Fibroblast of villous mesenchyme (primary cell): ENCODE measurements at regions not wholly inside any gene's neighbourhood (a gene's known extent, or its start where the extent isn't known, plus 50 kb on each side); places are given as distances from the start of the nearest gene placed in this dataset.

Experiments
- DNase-seq: peaks from one replicate; pipeline ENCODE4 v3.0.0-alpha.2; 2010; ENCODE audit warnings: low read depth
- H3K4me3 ChIP-seq: 2 replicates; pipeline ENCODE4 v1.5.1; 2011; ENCODE audit warnings: low read depth, mild to moderate bottlenecking, low read length
- TF ChIP-seq, protein P1 (sequence below): IDR thresholded peaks from 2 replicates; pipeline ENCODE4 v1.5.1; 2012; ENCODE audit warnings: low read depth, mild to moderate bottlenecking, low read length; ENCODE audit not compliant: insufficient read depth

DNA sequence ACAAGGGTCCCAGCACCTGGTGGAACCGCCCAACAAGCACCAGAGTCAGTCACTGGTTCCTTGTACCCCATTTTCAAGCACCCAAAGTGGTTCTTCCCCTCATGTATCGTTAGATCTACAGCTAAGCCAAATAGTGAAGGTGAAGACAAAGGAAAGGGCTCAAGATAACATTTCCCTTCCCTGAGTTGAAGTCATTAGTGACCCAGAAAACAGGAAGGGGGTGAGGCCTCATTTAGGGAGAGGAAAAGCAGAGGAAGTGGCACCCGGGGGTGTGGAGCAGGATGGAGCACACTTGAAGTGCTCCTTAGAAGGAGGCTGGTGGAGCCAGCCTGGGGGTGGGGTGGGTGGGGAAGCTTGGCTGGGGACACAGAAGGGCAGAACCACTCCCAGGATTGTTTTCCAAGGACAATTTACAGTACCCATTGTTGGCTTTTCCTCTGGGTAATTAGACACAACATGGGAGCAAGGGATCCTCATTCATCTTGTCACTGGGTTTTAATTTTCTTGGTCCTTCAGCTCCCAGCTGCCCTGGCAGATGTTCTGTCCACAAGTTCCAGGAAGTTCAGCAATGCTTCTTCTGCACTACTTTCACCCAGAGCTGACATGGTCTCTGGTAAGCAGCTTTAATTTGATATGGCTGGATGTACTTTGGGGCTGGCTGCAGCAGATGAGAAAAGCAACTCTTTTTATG, 73.3 kb upstream of the CD93 start:
- DNase-seq = no peak
- TF ChIP-seq, protein P1, sequence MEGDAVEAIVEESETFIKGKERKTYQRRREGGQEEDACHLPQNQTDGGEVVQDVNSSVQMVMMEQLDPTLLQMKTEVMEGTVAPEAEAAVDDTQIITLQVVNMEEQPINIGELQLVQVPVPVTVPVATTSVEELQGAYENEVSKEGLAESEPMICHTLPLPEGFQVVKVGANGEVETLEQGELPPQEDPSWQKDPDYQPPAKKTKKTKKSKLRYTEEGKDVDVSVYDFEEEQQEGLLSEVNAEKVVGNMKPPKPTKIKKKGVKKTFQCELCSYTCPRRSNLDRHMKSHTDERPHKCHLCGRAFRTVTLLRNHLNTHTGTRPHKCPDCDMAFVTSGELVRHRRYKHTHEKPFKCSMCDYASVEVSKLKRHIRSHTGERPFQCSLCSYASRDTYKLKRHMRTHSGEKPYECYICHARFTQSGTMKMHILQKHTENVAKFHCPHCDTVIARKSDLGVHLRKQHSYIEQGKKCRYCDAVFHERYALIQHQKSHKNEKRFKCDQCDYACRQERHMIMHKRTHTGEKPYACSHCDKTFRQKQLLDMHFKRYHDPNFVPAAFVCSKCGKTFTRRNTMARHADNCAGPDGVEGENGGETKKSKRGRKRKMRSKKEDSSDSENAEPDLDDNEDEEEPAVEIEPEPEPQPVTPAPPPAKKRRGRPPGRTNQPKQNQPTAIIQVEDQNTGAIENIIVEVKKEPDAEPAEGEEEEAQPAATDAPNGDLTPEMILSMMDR = no peak
- no peak overlapping the region for H3K4me3 ChIP-seq

DNA sequence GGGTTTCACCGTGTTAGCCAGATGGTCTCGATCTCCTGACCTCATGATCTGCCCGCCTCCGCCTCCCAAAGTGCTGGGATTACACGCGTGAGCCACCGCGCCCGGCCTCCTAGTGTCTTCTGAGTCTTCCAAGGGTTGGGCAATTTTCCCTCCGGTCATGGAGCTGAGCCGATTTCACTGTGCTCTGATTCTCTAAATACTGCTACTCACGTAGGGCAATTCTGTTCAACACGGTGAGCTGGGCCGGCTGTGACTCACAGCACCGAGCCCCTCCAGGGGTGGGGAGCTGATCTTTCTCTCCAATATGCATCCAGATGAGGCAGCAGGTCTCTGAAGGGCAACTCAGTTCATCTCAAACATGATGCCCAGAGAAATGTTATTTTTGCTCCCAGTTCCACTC, 71.6 kb upstream of the CD93 start:
- no peak overlapping the region for H3K4me3 ChIP-seq
- no peak for DNase-seq
- TF ChIP-seq, protein P1 = no peak

DNA sequence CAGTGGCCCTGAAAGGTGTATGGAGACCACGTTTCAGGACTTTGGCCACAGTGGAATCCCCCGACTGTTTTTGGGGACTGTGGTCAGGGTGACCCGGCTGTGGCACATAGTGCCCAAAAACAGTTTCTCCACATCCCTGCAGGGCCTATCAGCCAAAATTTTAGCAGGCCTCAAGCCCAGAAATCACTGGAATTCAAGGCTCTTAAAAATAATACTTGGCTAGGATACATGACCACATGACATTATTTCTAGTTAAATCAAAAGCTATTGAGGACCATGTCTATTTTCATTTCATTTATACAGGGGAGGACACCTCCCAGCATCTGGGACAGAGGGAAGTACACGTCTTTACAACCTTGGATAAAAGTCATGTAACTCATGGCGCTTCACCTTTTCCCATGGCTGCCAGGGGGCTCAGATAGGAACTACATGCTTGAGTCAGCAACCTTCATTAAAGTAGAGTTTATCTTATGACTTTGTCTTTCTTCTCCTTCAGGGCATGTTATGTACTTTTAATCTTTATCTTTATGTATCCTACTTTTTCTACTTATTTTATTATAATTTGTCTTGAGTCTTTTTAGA, 70.8 kb upstream of the CD93 start:
- H3K4me3 ChIP-seq = no peak overlapping the region
- no peak for DNase-seq
- TF ChIP-seq, protein P1 = no peak

DNA sequence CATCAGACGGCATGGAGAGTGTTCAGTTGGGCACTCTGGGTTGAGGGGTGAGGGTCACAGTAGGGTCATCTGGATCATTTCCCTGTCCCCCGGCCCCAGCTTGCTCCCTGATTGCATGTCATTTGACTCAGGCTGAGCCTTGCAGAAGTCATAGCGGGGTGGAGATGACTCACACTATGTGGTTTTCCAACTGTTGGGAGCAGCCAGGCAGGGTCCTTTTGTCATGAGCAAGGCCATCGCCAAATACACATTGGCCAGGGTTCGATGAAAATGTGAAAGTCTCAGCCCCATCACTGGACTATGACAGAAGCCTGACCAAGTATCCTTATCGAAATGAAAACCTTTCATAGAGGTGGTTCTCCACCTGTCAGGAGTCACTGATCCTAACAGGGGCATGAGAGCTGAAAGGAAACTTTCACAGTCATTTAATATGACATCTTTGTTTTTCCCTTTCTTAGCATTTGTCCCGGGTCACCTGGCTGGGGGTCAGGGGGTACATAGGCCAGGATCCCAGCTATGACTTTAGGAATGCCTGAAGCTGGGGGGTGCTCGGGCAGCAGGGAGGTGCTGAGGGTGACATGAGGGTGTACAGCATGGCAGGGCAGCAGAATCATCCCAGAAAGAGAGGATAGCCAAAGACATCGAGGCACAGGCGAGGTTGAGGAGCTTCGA, 70.2 kb upstream of the CD93 start:
- no peak overlapping the region for H3K4me3 ChIP-seq
- TF ChIP-seq, protein P1 = no peak
- peak; percentile 67 for DNase-seq

DNA sequence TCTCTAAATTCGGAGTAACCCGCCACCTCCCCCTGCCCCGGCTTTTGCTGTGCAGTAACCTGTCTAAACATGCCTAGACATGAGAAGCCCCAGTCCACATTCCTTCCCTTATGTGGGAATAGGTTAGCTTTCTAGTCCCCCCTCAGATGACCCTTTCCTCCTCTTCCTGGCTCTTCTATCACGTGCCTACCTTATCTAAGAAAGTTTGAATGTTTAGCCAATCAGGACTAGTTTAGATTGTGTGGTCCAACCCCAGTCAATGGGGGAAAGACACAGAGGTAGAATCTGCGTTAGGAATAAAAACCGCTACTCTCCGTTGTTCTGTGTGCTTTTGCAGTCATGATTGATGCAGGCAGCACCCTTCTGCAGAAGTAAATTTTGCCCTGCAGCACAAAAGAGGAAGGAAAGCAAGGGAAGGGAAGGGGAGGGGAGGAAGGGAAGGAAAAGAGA, 69.0 kb upstream of the CD93 start:
- H3K4me3 ChIP-seq = no peak overlapping the region
- TF ChIP-seq, protein P1 = no peak
- no peak for DNase-seq

DNA sequence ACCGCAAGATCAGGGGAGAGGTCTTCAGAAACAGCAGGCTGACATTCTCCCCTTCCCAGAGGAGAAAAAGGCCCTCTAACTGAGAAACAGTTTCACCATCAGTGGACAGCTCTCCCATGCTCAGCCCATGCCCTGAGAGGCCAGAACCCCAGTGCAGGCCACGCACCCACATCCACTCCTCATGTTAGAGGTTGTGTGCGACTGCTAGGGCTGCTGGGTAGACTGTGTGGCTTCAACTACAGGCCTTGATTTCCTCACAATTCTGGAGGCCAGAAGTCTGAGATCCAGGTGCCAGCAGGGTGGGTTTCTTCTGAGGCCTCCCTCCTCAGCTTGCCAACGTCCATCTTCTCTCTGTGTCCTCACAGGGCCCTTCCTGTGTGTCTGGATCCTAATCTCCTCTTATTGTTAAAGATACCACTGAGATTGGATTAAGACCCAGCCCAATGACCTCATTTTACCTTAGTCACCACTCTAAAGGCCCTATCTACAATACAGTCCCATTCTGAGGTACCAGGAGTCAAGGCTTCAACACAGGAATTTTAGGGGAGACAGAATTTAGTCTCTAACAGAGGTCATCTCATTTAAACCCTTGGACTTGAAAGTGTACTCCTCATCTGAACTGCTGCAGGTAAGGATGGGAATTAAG, 67.7 kb upstream of the CD93 start:
- no peak overlapping the region for H3K4me3 ChIP-seq
- TF ChIP-seq, protein P1 = no peak
- no peak for DNase-seq
